WTC11 (cell line): ENCODE measurements at regions not wholly inside any gene's neighbourhood (a gene's known extent, or its start where the extent isn't known, plus 50 kb on each side); places are given as distances from the start of the nearest gene placed in this dataset.

ENCODE experiments used
- CREB1 ChIP-seq: sonication (generic); formaldehyde crosslinking; IDR thresholded peaks from 2 replicates; pipeline ENCODE4 v1.8.0; 2023; ENCODE audit warnings: mild to moderate bottlenecking, missing genetic modification reagents
- NFYB ChIP-seq: sonication (generic); formaldehyde crosslinking; conservative IDR thresholded peaks from 2 replicates; pipeline ENCODE4 v1.8.0; 2022; ENCODE audit warnings: low read depth, missing genetic modification reagents
- ZNF232 ChIP-seq: sonication (generic); formaldehyde crosslinking; IDR thresholded peaks from 2 replicates; pipeline ENCODE4 v1.8.0; 2022; ENCODE audit warnings: mild to moderate bottlenecking, missing genetic modification reagents
- ZNF396 ChIP-seq: fragments of 250-450 bp; sonication (Bioruptor Pico); IDR thresholded peaks from 2 replicates; pipeline ENCODE4 v1.8.0; 2021; ENCODE audit warnings: mild to moderate bottlenecking, moderate library complexity, borderline replicate concordance
- TF ChIP-seq, protein P1 (sequence below): fragments of 200-600 bp; IDR thresholded peaks from 2 replicates; pipeline ENCODE4 v1.8.0; 2022; ENCODE audit warnings: antibody characterized with exemption

DNA sequence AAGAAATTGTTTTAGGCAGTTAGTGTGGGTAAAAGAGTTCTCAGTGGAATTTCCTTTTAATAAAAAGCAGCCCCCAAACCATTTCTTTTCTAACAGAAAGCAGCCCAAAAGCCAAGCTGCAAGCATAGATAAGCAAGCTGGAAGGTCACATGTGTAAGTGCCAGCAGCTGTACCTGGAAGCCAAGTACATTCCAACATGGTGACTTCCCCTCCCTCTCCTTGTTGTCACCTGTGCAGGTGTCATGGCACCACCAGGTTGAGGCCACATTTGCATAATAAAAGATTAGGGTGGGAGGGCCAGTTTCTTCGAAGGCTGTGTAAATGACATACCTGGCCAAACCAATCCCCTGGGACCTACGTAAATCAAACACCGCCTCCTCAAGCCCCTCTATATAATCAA lies 240.3 kb upstream of the RAB4A start:
- no peak for TF ChIP-seq CREB1 (CRISPR knock-in tag)
- TF ChIP-seq ZNF232 (CRISPR knock-in tag): no peak
- TF ChIP-seq NFYB: no peak
- TF ChIP-seq, protein P1, sequence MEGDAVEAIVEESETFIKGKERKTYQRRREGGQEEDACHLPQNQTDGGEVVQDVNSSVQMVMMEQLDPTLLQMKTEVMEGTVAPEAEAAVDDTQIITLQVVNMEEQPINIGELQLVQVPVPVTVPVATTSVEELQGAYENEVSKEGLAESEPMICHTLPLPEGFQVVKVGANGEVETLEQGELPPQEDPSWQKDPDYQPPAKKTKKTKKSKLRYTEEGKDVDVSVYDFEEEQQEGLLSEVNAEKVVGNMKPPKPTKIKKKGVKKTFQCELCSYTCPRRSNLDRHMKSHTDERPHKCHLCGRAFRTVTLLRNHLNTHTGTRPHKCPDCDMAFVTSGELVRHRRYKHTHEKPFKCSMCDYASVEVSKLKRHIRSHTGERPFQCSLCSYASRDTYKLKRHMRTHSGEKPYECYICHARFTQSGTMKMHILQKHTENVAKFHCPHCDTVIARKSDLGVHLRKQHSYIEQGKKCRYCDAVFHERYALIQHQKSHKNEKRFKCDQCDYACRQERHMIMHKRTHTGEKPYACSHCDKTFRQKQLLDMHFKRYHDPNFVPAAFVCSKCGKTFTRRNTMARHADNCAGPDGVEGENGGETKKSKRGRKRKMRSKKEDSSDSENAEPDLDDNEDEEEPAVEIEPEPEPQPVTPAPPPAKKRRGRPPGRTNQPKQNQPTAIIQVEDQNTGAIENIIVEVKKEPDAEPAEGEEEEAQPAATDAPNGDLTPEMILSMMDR: no peak
- TF ChIP-seq ZNF396 (CRISPR knock-in tag): no peak
